GM06990 (cell line): ENCODE measurements at regions not wholly inside any gene's neighbourhood (a gene's known extent, or its start where the extent isn't known, plus 50 kb on each side); places are given as distances from the start of the nearest gene placed in this dataset.

ENCODE experiments used
- DNase-seq: peaks from one replicate; pipeline ENCODE4 v3.0.0-alpha.2; 2011; ENCODE audit not compliant: insufficient read length; ENCODE audit errors: extremely low read depth
- H3K27me3 ChIP-seq: replicated peaks from 2 replicates; pipeline ENCODE4 v1.6.0; 2011; ENCODE audit warnings: low read length; ENCODE audit not compliant: control insufficient read depth, insufficient read depth
- H3K36me3 ChIP-seq: 2 replicates; pipeline ENCODE4 v1.5.1; 2011; ENCODE audit warnings: low read length; ENCODE audit not compliant: control insufficient read depth, insufficient read depth
- H3K4me3 ChIP-seq: replicated peaks from 2 replicates; pipeline ENCODE4 v1.5.1; 2011; ENCODE audit warnings: low read depth, mild to moderate bottlenecking, control low read depth, low read length
- CTCF ChIP-seq: IDR thresholded peaks from 2 replicates; pipeline ENCODE4 v1.5.1; 2011; ENCODE audit warnings: low read length, control low read depth, mild to moderate bottlenecking, inconsistent platforms; ENCODE audit not compliant: insufficient read depth, poor library complexity, severe bottlenecking

GRCh38 chr3:193870376-193871219 is 265.4 kb upstream of the HES1 start:
- Histone ChIP-seq H3K27me3 (no peaks in the 10 kb centered on the region), H3K4me3 (no peak overlapping the region), H3K36me3 (no peaks in the 10 kb centered on the region)
- TF ChIP-seq CTCF = no peak
- no peak for DNase-seq

GRCh38 chr3:193871220-193871485 is 264.8 kb upstream of the HES1 start:
- DNase-seq = no peak
- H3K4me3 ChIP-seq = no peak overlapping the region
- no peak for TF ChIP-seq CTCF
- H3K36me3 ChIP-seq = no peaks in the 10 kb centered on the region
- H3K27me3 ChIP-seq = no peaks in the 10 kb centered on the region

GRCh38 chr3:193872265-193872753 is 263.6 kb upstream of the HES1 start:
- Histone ChIP-seq H3K27me3 (no peaks in the 10 kb centered on the region), H3K36me3 (no peaks in the 10 kb centered on the region), H3K4me3 (no peak overlapping the region)
- TF ChIP-seq CTCF = no peak
- no peak for DNase-seq

- Histone ChIP-seq H3K36me3 (no peaks in the 10 kb centered on the region), H3K27me3 (no peaks in the 10 kb centered on the region), H3K4me3 (no peak overlapping the region)
- no peak for TF ChIP-seq CTCF
- no peak for DNase-seq
Observed at GRCh38 chr3:193873426-193874201, 262.3 kb upstream of the HES1 start.

GRCh38 chr3:193874512-193874911 is 261.4 kb upstream of the HES1 start:
- Histone ChIP-seq H3K27me3 (no peaks in the 10 kb centered on the region), H3K36me3 (no peaks in the 10 kb centered on the region), H3K4me3 (no peak overlapping the region)
- no peak for TF ChIP-seq CTCF
- no peak for DNase-seq
